HepG2 (cell line): ENCODE measurements at regions not wholly inside any gene's neighbourhood (a gene's known extent, or its start where the extent isn't known, plus 50 kb on each side); places are given as distances from the start of the nearest gene placed in this dataset.
A peak's percentile ranks its signal among the peaks of the same experiment; 100 is the strongest.

Experiments
- ADNP ChIP-seq: sonication (generic); formaldehyde crosslinking; IDR thresholded peaks from 2 replicates; pipeline ENCODE4 v1.4.0; 2020; ENCODE audit warnings: missing genetic modification reagents
- ATAD3A ChIP-seq: sonication (generic); formaldehyde crosslinking; IDR thresholded peaks from 2 replicates; pipeline ENCODE4 v1.4.0; 2020; ENCODE audit warnings: missing genetic modification reagents
- ETV6 ChIP-seq: sonication (generic); formaldehyde crosslinking; conservative IDR thresholded peaks from 2 replicates; pipeline ENCODE4 v1.4.0; 2020; ENCODE audit warnings: missing genetic modification reagents
- HHEX ChIP-seq: IDR thresholded peaks from 2 replicates; pipeline ENCODE4 v1.6.1; 2016; ENCODE audit warnings: control low read depth
- HIVEP1 ChIP-seq: sonication (generic); formaldehyde crosslinking; IDR thresholded peaks from 2 replicates; pipeline ENCODE4 v1.4.0; 2020; ENCODE audit warnings: mild to moderate bottlenecking, missing genetic modification reagents
- HNF4A ChIP-seq: sonication (generic); formaldehyde crosslinking; IDR thresholded peaks from 2 replicates; pipeline ENCODE4 v1.4.0; 2020; ENCODE audit warnings: missing genetic modification reagents
- KLF16 ChIP-seq, 2 experiments: sonication (generic) in 1 of 2; formaldehyde crosslinking in 1 of 2; IDR thresholded peaks; 2 replicates each; pipeline versions ENCODE4 v1.6.1 to v1.8.0; 2016 to 2023; ENCODE audit warnings: missing genetic modification reagents in 2 of 2, missing compliant biosample characterization in 1 of 2
- MAFF ChIP-seq: IDR thresholded peaks from 2 replicates; pipeline ENCODE4 v1.6.1; 2011; ENCODE audit warnings: low read depth, low read length, improper control_type of control experiment
- MIXL1 ChIP-seq: IDR thresholded peaks from 2 replicates; pipeline ENCODE4 v1.6.1; 2016
- RELA ChIP-seq: sonication (generic); formaldehyde crosslinking; IDR thresholded peaks from 2 replicates; pipeline ENCODE4 v1.4.0; 2020; ENCODE audit warnings: missing genetic modification reagents
- RORA ChIP-seq: sonication (generic); formaldehyde crosslinking; IDR thresholded peaks from 2 replicates; pipeline ENCODE4 v1.5.0; 2020; ENCODE audit warnings: mild to moderate bottlenecking, missing genetic modification reagents, moderate library complexity
- SKI ChIP-seq: fragments of 450-650 bp; IDR thresholded peaks from one replicate; pipeline ENCODE4 v1.6.1; 2018; ENCODE audit warnings: mild to moderate bottlenecking; ENCODE audit not compliant: partially characterized antibody
- SRY ChIP-seq: sonication (generic); formaldehyde crosslinking; IDR thresholded peaks from 2 replicates; pipeline ENCODE4 v1.8.0; 2022; ENCODE audit warnings: mild to moderate bottlenecking, missing genetic modification reagents
- TBX3 ChIP-seq: fragments of 450-650 bp; IDR thresholded peaks from 2 replicates; pipeline ENCODE4 v1.6.1; 2017; ENCODE audit warnings: antibody characterized with exemption, mild to moderate bottlenecking, inconsistent platforms, borderline replicate concordance
- U2AF1 ChIP-seq: fragments of 200-400 bp; formaldehyde crosslinking; optimal IDR thresholded peaks from 2 replicates; pipeline ENCODE3; 2017; ENCODE audit warnings: mild to moderate bottlenecking, low read depth, low read length
- ZKSCAN1 ChIP-seq: fragments of 150-350 bp; IDR thresholded peaks from 2 replicates; pipeline ENCODE4 v1.6.1; 2014; ENCODE audit warnings: low read length
- ZNF317 ChIP-seq: sonication (generic); formaldehyde crosslinking; IDR thresholded peaks from 2 replicates; pipeline ENCODE4 v1.5.0; 2020; ENCODE audit warnings: mild to moderate bottlenecking, missing genetic modification reagents
- ZNF331 ChIP-seq: sonication (generic); formaldehyde crosslinking; IDR thresholded peaks from 2 replicates; pipeline ENCODE4 v1.4.0; 2020; ENCODE audit warnings: missing genetic modification reagents
- ZNF484 ChIP-seq: sonication (generic); formaldehyde crosslinking; IDR thresholded peaks from 2 replicates; pipeline ENCODE4 v1.5.1; 2020; ENCODE audit warnings: mild to moderate bottlenecking, low read depth, missing genetic modification reagents, borderline replicate concordance
- ZNF670 ChIP-seq: sonication (generic); formaldehyde crosslinking; IDR thresholded peaks from 2 replicates; pipeline ENCODE4 v1.8.0; 2022; ENCODE audit warnings: mild to moderate bottlenecking, missing genetic modification reagents, borderline replicate concordance
- ZSCAN20 ChIP-seq: sonication (generic); formaldehyde crosslinking; IDR thresholded peaks from 2 replicates; pipeline ENCODE4 v1.4.0; 2020; ENCODE audit warnings: missing genetic modification reagents, mild to moderate bottlenecking, borderline replicate concordance
- ZSCAN22 ChIP-seq: sonication (generic); formaldehyde crosslinking; IDR thresholded peaks from 2 replicates; pipeline ENCODE4 v1.4.0; 2020; ENCODE audit warnings: mild to moderate bottlenecking, missing genetic modification reagents
- TF ChIP-seq, protein P1 (sequence below): sonication (generic); formaldehyde crosslinking; IDR thresholded peaks from 2 replicates; pipeline ENCODE4 v1.4.0; 2020; ENCODE audit warnings: missing genetic modification reagents
- TF ChIP-seq, protein P2 (sequence below): IDR thresholded peaks from 2 replicates; pipeline ENCODE4 v1.6.1; 2012; ENCODE audit warnings: inconsistent platforms
- TF ChIP-seq, protein P3 (sequence below): sonication (generic); formaldehyde crosslinking; IDR thresholded peaks from 2 replicates; pipeline ENCODE4 v1.9.0; 2022; ENCODE audit warnings: missing genetic modification reagents, mild to moderate bottlenecking, borderline replicate concordance
- TF ChIP-seq, protein P4 (sequence below): sonication (generic); formaldehyde crosslinking; IDR thresholded peaks from 2 replicates; pipeline ENCODE4 v1.5.1; 2020; ENCODE audit warnings: mild to moderate bottlenecking, missing genetic modification reagents, moderate library complexity

DNA sequence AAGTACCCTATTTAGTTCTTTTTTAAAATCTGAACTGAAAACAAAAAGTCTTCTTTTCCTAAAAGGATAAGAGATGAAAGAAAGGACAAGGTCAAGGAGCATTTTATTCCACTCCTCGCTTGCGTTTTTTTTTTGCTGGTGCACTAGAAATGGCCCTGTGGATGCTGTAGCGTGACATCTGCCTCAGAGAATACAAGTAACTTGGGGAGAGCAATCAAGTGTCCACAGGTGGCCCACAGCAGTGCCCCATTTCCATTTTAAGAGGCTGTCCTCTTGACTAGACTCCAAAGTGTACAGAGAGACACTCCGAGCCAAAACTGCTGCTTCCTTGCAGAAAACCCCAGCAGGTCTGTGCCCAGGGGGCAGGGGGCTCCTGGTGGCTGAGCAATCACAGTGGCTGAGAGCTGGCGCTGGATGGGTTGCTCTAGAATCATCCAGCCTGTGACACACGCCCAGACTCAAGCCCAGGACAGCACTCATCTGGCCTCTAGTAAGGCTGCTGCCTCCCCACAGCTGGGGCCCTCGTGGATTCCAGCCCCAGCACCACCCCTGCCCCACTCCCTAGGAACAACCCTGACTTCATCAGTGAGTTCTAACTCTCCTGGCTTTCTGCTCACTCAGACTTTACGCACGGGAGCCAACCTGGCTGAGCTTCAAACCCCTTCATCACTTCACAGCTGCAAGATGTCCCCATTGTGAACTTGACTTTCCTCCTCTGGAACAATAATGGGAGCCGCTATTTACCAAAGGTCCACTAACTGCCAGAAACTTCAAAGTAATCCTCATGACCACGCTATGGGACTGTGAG lies 71.1 kb upstream of the SPATA12 start (continued):
- TF ChIP-seq HHEX: no peak
- no peak for TF ChIP-seq ZKSCAN1
- TF ChIP-seq ADNP: no peak
- no peak for TF ChIP-seq MAFF
- no peak for TF ChIP-seq ZSCAN22 (CRISPR knock-in tag)
- peak; percentile 90 for TF ChIP-seq SKI
- no peak for TF ChIP-seq ZNF484
- TF ChIP-seq, protein P1, sequence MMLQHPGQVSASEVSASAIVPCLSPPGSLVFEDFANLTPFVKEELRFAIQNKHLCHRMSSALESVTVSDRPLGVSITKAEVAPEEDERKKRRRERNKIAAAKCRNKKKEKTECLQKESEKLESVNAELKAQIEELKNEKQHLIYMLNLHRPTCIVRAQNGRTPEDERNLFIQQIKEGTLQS (CRISPR knock-in tag): no peak
- no peak for TF ChIP-seq U2AF1
- TF ChIP-seq TBX3: peak; percentile 78; the same call in 1 of the 2 replicates
- no peak for TF ChIP-seq KLF16 (CRISPR knock-in tag; IDR thresholded peaks at IDR 0.05)
- TF ChIP-seq, protein P2, sequence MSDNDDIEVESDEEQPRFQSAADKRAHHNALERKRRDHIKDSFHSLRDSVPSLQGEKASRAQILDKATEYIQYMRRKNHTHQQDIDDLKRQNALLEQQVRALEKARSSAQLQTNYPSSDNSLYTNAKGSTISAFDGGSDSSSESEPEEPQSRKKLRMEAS: no peak
- no peak for TF ChIP-seq ETV6
- TF ChIP-seq MIXL1 (CRISPR knock-in tag): no peak; the same call in 1 of the 2 replicates
- TF ChIP-seq, protein P3, sequence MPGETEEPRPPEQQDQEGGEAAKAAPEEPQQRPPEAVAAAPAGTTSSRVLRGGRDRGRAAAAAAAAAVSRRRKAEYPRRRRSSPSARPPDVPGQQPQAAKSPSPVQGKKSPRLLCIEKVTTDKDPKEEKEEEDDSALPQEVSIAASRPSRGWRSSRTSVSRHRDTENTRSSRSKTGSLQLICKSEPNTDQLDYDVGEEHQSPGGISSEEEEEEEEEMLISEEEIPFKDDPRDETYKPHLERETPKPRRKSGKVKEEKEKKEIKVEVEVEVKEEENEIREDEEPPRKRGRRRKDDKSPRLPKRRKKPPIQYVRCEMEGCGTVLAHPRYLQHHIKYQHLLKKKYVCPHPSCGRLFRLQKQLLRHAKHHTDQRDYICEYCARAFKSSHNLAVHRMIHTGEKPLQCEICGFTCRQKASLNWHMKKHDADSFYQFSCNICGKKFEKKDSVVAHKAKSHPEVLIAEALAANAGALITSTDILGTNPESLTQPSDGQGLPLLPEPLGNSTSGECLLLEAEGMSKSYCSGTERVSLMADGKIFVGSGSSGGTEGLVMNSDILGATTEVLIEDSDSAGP (CRISPR knock-in tag): peak; percentile 61; the same call in 1 of the 2 replicates
- TF ChIP-seq, protein P4, sequence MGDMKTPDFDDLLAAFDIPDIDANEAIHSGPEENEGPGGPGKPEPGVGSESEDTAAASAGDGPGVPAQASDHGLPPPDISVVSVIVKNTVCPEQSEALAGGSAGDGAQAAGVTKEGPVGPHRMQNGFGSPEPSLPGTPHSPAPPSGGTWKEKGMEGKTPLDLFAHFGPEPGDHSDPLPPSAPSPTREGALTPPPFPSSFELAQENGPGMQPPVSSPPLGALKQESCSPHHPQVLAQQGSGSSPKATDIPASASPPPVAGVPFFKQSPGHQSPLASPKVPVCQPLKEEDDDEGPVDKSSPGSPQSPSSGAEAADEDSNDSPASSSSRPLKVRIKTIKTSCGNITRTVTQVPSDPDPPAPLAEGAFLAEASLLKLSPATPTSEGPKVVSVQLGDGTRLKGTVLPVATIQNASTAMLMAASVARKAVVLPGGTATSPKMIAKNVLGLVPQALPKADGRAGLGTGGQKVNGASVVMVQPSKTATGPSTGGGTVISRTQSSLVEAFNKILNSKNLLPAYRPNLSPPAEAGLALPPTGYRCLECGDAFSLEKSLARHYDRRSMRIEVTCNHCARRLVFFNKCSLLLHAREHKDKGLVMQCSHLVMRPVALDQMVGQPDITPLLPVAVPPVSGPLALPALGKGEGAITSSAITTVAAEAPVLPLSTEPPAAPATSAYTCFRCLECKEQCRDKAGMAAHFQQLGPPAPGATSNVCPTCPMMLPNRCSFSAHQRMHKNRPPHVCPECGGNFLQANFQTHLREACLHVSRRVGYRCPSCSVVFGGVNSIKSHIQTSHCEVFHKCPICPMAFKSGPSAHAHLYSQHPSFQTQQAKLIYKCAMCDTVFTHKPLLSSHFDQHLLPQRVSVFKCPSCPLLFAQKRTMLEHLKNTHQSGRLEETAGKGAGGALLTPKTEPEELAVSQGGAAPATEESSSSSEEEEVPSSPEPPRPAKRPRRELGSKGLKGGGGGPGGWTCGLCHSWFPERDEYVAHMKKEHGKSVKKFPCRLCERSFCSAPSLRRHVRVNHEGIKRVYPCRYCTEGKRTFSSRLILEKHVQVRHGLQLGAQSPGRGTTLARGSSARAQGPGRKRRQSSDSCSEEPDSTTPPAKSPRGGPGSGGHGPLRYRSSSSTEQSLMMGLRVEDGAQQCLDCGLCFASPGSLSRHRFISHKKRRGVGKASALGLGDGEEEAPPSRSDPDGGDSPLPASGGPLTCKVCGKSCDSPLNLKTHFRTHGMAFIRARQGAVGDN (CRISPR knock-in tag): peak; percentile 73
- TF ChIP-seq ZNF317: no peak
- peak; percentile 63 for TF ChIP-seq ZNF331 (CRISPR knock-in tag)
- TF ChIP-seq RORA (CRISPR knock-in tag): no peak
- TF ChIP-seq ZSCAN20 (CRISPR knock-in tag): no peak
- TF ChIP-seq SRY (CRISPR knock-in tag): no peak
- TF ChIP-seq ZNF670 (CRISPR knock-in tag): no peak
- peak; percentile 71 for TF ChIP-seq HNF4A
- TF ChIP-seq ATAD3A (CRISPR knock-in tag): no peak
- no peak for TF ChIP-seq HIVEP1 (CRISPR knock-in tag)
- no peak for TF ChIP-seq RELA
